Suprapubic skin (tissue), 3 donors: ENCODE measurements at regions not wholly inside any gene's neighbourhood (a gene's known extent, or its start where the extent isn't known, plus 50 kb on each side); places are given as distances from the start of the nearest gene placed in this dataset.

Source experiments
- CTCF ChIP-seq, 2 donors: fragments of 200-600 bp in 1 of 2; fragments of 450-650 bp in 1 of 2; sonication (generic) in 1 of 2; IDR thresholded peaks; one replicate each; pipeline ENCODE4 v1.5.1; 2016 to 2019; ENCODE audit warnings: antibody characterized with exemption in 2 of 2, mild to moderate bottlenecking in 1 of 2, moderate library complexity in 1 of 2
- EP300 ChIP-seq: sonication (generic); formaldehyde crosslinking; IDR thresholded peaks from one replicate; pipeline ENCODE4 v1.6.1; 2017; ENCODE audit warnings: antibody characterized with exemption
- POLR2A ChIP-seq, 2 donors: fragments of 450-650 bp; IDR thresholded peaks; one replicate each; pipeline ENCODE4 v1.6.1; 2017; ENCODE audit warnings: antibody characterized with exemption in 2 of 2, mild to moderate bottlenecking in 2 of 2, moderate library complexity in 2 of 2

- TF ChIP-seq POLR2A (IDR thresholded peaks at IDR 0.05) (no peak), CTCF (IDR thresholded peaks at IDR 0.05) (no peak), EP300 (no peak)
These were observed 69.2 kb upstream of the HNRNPA3 start for GRCh38 chr2:177143444-177143843.
